Glomerular visceral epithelial cell (primary cell): ENCODE measurements at regions not wholly inside any gene's neighbourhood (a gene's known extent, or its start where the extent isn't known, plus 50 kb on each side); places are given as distances from the start of the nearest gene placed in this dataset.

Experiments used
- DNase-seq: peaks from one replicate; pipeline ENCODE4 v3.0.0-alpha.2; 2016; ENCODE audit errors: extremely low spot score

DNA sequence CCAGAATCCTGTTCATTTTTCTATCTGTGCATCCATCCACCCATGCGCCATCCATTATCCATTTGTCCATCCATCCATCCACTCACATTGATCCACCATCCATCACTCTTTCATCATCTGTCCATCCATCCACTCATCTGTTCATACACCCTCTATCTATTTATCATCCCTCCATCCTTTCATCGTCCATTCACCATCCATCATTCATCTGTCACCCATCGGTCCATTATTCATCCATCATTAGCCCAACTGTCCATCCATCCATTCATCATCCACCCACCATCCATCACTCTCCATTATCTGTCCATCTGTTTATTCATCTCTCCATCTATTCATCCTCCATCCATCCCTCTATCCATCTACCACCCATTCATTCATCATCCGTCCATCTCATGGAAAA is 125.7 kb upstream of the TMPRSS2 start:
- DNase-seq = no peak

DNA sequence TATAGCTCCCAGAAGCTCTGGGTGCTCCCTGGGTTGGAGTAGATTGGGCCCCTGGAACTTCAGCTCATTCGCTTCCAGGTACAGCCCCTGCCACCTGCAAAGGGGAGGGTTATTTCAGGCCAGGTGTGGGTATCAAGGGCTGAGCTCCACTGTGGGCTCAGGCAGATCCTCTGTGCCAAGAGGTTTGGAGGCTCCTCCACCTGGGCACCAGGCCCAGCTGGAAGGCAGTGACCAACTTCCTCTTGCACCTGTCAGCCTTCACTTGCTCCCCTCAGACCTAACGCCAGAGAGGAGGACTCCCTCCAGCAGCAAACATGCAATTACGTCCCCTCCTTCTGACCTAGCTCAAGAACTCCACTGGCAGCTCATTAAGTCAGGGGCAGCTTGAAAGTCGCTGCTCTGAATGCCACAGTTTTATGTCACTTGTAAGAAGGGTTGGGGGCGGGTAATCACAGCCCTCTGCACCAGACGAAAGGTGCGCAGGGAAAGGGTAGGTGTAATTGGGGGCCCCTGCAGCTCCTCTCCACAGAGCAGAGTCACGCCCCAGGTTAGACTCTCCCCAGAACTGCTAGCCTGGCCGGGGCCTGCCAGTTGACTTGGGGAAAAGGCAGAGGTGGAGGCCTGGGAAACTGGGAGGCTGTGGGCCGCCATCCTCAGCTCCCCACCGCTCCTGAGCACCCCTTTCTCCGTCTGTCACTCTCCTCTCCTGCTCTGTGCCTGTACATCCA is 125.0 kb upstream of the TMPRSS2 start:
- no peak for DNase-seq

DNA sequence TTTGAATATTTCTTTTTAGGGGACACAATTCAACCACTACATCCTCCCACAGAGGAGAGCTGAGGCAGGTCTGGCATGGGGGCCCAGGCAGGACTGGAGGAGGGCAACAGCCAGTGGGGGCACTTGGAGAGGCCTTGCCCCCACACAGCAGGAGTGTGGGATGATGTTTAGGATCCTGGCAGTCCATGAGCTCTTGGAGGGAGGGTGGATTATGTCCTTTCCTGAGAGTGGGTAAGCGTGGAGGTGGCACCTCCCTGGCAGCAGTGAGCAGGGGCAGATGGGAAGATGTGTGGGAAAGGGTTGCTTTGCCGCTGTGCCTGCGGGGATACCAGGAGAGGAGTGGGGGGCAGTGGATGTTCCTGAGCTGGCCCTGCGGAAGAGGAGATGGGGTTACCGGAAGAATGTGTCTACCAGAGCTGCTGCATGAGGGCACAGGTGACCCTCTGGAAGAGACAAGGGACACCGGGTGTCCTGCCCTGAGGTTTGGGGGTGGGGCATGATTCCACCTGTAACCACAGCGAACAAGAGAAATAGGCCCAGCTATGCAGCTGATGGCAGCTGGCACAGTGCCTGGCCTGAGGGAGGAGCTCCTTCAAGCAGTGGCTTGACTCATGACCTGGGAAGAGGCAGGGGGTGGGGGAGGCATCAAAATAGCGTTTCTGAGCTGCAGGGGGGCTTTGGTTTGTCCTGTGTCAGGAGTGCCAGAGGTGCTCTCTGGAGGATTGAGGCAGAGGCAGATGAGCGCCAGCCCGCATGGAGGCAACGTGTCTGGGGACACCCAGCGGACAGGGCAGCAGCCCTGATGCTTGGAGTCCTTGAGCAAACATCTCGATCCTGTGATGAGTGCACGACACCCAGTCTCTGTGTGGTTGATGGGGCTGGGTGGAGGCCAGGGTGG is 123.9 kb upstream of the TMPRSS2 start:
- DNase-seq = peak; percentile 85

DNA sequence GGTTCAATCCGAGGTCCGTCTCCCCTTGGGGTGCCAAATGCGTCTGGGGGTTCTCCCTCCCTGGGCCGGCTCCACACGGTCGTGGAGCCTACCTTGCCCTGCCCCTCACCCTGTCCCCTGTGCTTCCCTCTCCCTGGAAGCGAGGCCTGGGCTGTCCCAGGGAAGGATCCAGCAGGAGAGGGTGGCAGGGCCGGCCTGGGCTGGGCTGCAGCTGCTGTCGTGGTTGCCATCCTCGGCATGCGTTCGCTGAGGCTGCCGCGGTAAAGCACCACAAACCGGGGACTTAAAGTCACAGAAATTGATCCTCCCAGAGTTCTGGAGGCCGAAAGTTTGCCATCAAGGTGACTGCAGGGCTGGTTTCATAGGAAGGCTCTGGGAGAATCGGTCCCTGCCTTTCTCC is 123.0 kb upstream of the TMPRSS2 start:
- DNase-seq = no peak

DNA sequence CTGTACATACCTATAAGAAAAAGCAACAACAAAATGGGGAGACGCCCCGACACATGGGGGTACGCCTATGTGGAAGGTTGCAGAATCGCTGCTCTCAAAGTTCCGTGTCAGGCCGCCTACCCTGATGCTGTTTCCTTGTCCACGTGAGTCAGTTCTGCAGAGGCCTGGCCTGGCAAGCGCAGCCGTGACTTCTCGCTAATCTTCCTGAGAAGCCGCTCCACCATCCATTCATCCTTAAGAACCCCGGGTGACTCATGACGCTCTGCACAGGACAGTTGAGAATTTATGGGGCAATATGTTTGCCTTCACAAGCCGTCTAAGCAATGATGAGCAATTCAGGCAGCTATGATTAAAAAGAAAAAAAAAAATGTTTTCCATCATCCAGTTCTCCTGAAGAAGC is 122.3 kb upstream of the TMPRSS2 start:
- DNase-seq = peak; percentile 98

DNA sequence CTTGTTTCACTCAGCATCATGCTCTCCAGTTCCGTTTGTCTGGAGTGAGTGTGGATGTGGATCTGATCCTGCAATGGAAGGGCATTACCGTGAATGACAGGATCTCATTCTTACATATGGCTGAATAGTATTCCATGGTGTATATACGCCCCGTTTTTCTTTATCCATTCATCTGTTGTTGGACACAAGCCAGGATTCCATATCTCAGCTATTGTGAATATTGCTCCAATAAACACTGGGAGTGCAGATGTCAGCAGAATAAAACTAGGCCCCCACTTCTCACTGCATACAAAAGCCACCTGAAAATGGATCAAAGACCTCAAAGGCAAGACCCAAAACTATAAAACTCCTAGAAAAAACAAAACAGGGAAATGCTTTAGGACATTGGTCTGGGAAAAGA is 120.3 kb upstream of the TMPRSS2 start:
- DNase-seq = no peak

DNA sequence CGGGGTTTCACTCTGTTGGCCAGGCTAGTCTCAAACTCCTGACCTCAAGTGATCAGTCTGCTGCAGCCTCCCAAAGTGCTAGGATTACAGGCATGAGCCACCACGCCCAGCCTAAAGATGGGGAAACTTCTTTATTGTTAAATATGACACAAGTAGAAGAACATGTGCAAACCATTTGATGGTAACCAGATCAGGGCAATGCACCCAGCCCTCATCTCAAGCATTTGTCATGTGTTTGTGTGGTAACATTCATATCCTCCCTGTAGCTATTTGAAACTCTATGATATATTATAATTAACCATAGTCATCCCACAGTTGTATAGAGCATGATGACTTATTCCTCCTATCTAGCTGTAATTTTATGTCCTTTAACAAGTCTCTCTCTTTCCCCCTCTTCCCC is 119.5 kb upstream of the TMPRSS2 start:
- DNase-seq = no peak

DNA sequence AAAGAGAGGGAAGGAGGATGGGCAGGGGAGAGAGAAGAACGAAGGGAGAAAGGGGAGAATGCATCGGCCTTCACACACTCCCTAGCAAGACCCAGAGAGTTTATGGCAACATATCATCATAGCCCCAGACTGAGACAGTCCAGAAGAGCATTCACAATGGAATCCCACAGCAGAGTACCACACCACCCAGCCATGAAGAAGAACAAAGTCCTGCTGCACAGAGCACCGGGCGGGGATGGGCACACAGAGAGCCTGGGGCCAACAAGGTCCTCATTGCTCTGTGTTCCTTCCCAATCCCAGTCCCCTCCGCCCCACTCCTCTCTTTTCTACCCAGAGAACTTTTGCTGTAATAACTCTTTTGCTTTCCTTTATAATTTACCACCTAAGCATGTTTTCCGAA is 118.1 kb upstream of the TMPRSS2 start:
- no peak for DNase-seq

DNA sequence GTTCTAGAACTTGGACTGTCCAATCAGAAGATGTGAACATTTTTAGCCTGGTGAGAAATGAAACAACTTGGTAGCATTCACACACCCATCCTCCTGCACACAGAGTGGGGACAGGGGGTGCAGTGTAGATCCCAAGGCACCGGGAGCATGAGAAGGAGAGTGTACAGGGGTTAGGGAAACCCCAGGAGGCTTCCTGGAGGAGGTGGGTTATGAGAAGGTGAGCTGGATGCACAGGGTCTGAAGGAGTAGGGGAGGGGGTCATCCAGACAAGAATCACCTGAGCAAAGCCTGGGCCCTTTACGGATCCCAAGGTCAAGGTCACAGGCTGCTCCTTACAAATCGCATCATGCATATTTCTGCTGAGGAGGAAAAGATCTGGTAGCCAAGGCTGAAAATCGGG is 117.5 kb upstream of the TMPRSS2 start:
- DNase-seq = no peak

DNA sequence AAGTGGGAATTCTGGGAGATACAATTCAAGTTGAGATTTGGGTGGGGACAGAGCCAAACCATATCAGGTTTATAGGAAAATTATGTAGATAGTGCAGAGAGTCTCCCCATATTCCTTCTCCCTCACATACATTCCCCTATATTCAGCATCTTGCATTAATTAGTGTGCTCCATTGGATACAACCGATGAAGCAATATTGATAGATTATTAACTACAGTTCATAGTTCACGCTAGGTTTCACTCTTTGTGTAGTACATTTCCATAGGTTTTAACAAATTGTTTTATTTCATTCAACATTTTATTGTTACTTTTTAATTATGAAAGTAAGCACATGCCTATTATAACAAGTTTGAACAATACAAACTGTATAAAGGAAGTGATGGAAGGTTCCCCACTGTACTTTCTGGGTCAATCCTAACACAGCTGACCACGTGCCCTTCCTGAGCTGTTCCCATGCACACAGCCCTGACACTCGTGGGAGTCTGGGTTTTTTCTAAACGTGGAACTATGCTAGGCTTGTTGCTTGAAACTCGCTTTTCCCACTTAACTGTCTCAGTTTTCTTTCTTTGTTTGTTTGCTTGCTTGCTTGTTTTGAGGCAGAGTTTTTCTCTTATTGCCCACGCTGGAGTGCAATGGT is 116.8 kb upstream of the TMPRSS2 start:
- no peak for DNase-seq

DNA sequence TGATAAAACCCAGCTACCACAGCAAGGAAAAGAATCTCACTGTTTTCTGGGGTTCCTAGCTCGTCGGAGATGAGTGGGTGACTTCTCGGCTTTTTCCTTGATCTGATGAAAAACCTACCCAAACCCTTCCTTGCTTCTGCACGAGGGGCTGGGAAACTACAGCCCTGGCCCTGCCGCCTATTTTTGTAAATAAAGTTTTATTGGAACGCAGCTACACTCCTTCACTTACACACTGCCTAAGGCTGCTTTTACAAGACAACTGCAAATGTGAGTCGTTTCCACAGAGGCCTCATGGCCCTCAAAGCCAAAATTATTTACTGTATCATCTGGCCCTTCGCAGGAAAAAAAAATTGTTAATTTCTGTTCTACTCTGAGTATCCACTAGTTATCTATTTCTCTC is 116.0 kb upstream of the TMPRSS2 start:
- no peak for DNase-seq

DNA sequence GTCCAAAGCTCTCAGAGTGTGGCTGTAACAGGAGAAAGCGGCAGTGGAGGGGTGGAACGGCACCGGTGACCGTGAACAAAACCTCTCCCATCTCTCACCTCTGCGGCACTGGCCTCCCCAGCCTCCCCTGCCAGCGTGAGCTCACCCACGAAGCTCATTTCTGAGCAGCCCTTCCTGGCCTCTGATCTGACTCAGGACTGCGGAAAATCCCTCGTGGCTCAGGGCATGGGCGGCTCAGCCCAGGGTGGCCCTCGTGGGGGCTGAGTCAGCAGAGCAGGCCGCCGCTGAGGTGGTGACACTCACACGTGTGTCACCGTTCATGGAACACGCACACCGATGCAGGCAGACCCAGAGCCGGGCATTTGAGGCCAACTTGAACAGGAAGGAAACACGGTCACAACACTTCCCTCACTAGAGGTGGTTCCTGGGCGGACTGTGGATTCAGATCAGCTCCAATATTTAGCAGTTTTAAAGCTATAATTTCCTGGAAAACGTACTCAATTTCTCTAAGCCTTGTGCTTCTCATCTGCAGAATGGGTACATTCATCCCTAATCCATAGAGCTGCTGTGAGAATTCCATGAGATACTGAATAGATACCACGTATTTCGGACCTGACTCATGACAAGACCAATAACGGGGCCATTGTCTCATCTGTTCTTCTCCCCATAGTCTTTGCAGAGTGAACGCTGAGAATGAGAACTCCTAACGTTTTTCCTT is 115.0 kb upstream of the TMPRSS2 start:
- DNase-seq = peak; percentile 82

DNA sequence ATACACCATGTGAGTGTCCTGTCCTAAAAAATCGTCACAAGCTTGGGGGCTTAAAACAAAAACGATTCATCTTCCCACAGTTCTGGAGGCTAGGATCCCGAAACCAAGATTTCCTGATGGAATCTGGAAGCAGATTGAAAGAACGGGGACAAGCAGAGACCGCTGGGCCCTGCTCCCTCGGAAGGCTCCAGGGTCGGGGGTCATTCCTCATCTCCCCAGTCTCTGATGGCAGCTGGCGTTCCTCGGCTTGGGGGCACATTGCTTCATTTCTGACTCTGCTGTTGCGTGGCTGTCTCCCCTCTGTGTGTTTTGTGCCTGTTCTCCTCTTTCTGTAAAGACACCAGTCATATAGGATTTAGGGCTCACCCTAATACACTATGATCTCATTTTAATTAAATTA is 114.2 kb upstream of the TMPRSS2 start:
- no peak for DNase-seq

DNA sequence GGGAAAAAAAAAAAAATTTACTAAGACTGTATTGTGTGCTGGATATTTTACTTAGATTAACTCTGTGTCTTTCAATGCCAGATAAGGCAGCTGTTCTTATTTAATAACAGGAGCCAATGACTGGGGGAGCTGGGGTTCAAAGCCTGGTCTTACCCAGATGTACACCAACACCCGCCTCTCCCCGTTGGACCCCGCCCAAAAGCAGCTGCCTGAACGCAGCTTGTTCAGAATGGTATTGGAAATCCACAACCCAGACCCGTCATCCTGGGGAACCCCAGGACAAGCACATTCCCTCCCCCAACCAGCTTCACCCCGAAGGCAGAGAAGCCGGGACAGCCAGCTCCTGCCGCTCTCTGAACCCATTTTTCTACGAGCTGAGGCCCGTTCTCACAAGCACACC is 113.6 kb upstream of the TMPRSS2 start:
- no peak for DNase-seq

DNA sequence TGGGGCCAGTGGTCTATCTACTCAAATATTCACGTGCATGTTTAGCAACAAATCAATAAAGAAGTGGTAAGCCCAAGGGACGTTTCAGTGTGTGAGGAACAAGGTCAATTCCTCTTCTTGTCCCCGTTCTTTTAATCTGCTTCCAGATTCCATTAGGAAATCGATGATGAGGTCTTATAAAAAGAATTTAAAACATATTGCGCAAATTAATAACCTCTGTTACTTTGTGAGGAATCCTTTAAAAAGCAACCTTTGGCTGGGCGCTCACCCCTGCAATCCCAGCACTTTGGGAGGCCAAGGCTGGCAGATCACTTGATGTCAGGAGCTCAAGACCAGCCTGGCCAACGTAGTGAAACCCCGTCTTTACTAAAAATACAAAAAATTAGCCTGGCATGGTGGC is 113.0 kb upstream of the TMPRSS2 start:
- DNase-seq = no peak

DNA sequence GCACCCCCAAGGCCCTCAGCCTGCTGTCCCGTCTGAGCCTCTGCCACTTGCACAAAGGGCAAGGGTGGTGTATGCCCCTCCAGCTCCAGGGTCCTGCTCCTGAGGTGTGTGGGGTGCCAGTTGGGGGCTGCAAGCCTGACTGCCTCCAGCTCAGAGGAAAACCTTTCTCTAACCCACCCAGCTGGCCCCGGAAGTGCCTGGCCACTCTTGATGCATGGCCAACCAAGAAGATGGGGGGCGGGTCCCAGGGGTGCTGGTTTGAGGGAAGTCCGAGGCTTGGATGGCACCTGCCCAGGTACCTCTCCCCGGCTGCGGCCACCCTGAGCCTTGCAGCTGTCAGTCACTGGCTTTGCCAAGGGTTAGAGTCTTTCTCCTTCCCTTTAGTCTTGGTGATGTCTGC is 112.6 kb upstream of the TMPRSS2 start:
- no peak for DNase-seq

DNA sequence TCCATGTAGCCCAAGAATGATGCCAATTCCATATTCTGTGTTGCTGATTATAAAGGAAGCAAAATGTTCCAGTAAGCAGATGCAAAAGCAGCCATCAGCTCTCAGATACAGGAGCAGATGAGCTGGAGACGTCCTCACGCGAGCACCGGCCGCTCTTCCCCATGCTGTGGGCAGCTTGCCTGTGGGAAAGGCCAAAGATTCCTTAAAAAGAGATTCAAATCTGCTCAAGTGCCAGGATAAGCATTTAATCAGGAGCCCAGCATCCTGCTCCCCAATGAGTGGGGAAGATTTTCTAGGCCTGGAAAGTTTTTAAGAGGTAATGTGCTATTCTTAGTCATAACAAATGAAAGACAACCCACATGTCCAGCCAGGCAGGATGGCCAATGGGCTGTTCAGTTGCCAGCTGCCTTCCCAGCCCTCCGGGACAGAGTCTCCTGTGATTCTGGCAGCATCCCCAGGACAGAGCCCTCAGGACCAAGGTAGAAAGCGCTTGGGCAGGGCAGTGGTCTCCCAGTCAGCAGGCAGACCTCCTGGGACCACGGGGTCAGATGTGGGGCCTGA is 108.2 kb upstream of the TMPRSS2 start:
- DNase-seq = peak; percentile 70

DNA sequence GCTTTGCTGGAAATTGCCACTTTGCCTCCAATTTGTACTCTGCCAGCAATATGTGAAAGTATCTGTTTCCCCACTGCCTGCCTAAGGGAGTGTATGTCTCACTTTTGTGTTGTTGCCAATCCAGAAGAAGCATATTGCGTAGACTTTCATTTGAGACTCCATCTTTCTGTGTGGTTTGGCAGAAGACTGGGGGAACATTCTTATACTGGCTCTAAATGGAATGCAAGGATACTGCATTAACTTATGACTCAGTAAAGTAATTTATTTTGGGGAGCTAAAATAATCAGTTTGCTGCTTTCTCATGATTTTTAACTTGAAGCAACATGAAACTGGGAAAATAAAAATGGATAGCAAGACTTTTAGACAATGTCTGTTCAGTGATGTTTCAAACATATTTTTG is 107.7 kb upstream of the TMPRSS2 start:
- DNase-seq = peak; percentile 89

DNA sequence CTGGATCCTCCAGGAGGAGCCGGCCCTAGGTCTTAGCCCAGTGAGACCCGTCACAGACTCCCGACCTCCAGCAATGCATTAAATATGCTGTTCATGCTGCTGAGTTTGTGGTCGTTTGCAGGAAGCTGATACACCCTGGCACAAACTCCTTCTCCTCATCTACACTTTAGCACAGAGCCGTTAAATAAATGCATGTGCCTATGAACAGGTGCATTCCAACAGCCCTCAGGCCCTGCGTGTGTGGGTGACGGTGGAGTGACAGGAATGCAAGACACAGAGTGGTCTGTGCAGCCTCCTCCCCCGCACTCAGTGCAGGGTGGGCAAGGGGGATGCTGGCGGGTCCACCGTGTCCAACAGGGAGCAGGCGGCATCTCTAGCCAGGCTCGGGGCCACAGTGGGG is 106.6 kb upstream of the TMPRSS2 start:
- peak; percentile 61 for DNase-seq

DNA sequence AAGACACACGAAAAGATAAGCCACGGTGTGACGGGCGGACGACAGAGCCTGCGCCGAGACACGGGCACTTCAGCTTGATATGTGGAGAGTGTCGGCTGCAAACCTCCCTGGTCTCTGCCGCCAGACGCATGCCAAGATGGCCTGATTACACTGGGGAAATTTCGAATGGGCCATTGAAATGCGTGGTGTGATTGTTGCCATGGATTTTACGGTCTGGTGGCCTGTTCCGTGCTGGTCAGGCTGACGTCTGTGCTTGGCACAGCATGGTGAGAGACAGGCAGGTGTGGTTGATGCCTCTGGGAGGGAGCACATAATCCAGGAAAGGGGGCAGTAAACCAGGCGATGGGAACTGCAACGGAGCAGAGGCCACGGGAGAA is 105.6 kb upstream of the TMPRSS2 start:
- DNase-seq = no peak

DNA sequence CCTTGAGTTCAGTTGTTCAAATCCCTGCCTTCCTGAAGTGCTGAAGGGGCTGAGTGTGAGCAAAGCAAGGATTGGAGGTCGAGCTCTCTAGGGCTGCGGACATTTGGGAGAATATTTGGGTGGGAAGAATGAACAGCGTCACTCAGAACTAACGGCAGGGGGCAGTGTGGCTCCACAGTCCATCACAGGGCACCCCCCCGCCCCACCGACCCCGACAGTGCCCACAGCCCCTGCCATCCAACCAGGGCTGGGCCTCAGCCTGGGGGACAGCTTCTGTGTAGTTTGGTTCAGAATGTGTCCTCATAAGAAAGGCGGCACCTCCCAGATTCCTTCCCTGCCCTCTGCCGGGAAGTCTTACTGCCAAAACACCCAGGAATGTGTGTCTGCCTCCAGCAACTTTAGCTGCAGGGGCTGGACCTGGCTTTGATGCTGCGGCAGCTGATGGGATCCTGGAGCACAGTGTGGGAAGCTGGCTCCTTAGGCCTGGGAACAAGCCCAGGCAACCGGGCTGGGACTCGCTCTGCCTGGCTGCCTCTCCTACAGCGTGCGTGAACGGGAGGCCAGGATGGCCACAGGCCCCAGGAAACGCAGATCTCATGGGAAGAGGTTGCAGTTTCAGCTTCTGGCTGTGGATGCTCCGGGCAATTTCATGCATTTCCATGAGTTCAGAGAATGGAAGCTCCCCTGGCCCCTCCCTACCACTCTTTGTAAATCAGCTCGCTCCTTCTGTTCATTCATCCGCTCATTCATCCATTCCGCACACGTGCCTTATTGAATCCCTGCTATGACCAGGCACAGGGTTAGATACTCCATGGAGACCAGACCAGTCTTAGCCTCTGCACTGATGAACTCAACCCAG is 104.9 kb upstream of the TMPRSS2 start:
- DNase-seq = peak; percentile 87
